Natural killer cell treated with Interleukin-12 subunit alpha and Interleukin-12 subunit beta and Interleukin-15 and Interleukin-18, amount 100 ng/mL, for 72 hours (primary cell): ENCODE measurements at regions not wholly inside any gene's neighbourhood (a gene's known extent, or its start where the extent isn't known, plus 50 kb on each side); places are given as distances from the start of the nearest gene placed in this dataset.

Experiments
- ATAC-seq, 2 donors: fragments of 150-1000 bp; cut with Tn5 transposase in 1 of 2; sonication (Bioruptor Pico), chemical (Tn5 transposase) in 1 of 2; 2 replicates each; pipeline ENCODE4 v1.10.0; 2021
- DNase-seq: peaks from one replicate; pipeline ENCODE4 v3.0.0; 2022; ENCODE audit warnings: low spot score
- H3K27ac Mint-ChIP-seq, 2 donors: 1 replicate in 1 of 2; 2 replicates in 1 of 2; pipeline ENCODE4 v1.8.0; 2022; ENCODE audit warnings: mixed read lengths in 2 of 2, mild to moderate bottlenecking in 1 of 2, moderate library complexity in 1 of 2
- H3K27me3 Mint-ChIP-seq, 2 donors: 1 replicate in 1 of 2; 2 replicates in 1 of 2; pipeline ENCODE4 v1.8.0; 2022; ENCODE audit warnings: mixed read lengths in 2 of 2
- H3K36me3 Mint-ChIP-seq: one replicate; pipeline ENCODE4 v1.8.0; 2022; ENCODE audit warnings: mixed read lengths
- H3K4me1 Mint-ChIP-seq, 2 donors: 1 replicate in 1 of 2; 2 replicates in 1 of 2; pipeline ENCODE4 v1.8.0; 2022; ENCODE audit warnings: low read depth in 2 of 2, mixed read lengths in 2 of 2, mild to moderate bottlenecking in 1 of 2
- H3K4me3 Mint-ChIP-seq: one replicate; pipeline ENCODE4 v1.8.0; 2022; ENCODE audit warnings: mixed read lengths
- H3K9me3 Mint-ChIP-seq: 2 replicates; pipeline ENCODE4 v1.8.0; 2022; ENCODE audit warnings: mixed read lengths

DNA sequence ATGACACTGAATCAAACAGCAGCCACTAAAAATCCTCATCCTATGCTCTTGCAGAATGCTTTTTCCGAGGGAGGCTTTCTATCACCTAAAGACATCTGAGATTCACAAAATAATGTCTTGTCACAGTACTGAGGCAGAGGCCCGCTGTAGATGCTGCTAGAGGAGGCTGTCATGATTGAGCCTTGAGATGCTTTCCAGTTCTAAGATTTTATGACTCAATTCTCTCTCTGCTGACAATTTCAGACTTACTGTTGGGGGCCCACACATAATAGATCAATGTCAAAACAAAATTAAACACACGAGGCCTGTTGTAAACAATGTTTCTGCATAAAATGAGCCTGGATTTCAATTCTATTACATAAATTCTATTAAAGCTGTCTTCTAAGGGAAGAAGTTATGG lies 132.7 kb upstream of the ARL4C start:
- no peak for ATAC-seq
- H3K27me3 Mint-ChIP-seq: peaks cover 17 to 30% of the 10 kb centered on the region in 2 donors
- no peaks in the 10 kb centered on the region for H3K36me3 Mint-ChIP-seq
- H3K27ac Mint-ChIP-seq: no peak overlapping the region
- no peaks in the 10 kb centered on the region for H3K4me1 Mint-ChIP-seq
- DNase-seq: no peak
- H3K9me3 Mint-ChIP-seq: no peaks in the 10 kb centered on the region
- H3K4me3 Mint-ChIP-seq: no peak overlapping the region

- no peaks in the 10 kb centered on the region for H3K4me1 Mint-ChIP-seq
- no peak overlapping the region for H3K27ac Mint-ChIP-seq
- ATAC-seq (no peak), DNase-seq (no peak)
- no peaks in the 10 kb centered on the region for H3K9me3 Mint-ChIP-seq
- H3K27me3 Mint-ChIP-seq: peaks cover 17 to 30% of the 10 kb centered on the region in 2 donors
- H3K36me3 Mint-ChIP-seq: no peaks in the 10 kb centered on the region
- no peak overlapping the region for H3K4me3 Mint-ChIP-seq
These were observed 132.1 kb upstream of the ARL4C start for GRCh38 chr2:234628953-234629352.

DNA sequence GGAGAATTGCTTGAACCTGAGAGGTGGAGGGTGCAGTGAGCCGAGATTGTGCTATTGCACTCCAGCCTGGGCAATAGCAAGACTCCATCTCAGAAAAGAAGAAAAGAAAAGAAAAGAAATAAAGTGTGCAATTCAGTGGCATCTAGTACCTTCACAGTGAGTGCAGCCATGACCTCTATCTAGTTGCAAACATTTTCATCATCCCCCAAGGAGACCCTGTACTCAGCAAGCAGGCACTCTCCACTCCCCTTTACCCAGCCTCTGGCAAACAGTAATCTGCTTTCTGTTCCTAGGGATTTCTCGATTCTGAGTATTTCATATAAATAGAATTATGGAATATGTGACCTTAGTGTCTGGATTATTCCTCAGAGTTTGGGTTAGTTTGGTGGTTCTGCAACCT lies 130.4 kb upstream of the ARL4C start:
- Mint-ChIP-seq H3K4me1 (no peaks in the 10 kb centered on the region), H3K4me3 (no peak overlapping the region), H3K27ac (no peak overlapping the region), H3K36me3 (no peaks in the 10 kb centered on the region), H3K27me3 (peaks cover 12 to 24% of the 10 kb centered on the region in 2 donors), H3K9me3 (no peaks in the 10 kb centered on the region)
- DNase-seq (no peak), ATAC-seq (no peak)

DNA sequence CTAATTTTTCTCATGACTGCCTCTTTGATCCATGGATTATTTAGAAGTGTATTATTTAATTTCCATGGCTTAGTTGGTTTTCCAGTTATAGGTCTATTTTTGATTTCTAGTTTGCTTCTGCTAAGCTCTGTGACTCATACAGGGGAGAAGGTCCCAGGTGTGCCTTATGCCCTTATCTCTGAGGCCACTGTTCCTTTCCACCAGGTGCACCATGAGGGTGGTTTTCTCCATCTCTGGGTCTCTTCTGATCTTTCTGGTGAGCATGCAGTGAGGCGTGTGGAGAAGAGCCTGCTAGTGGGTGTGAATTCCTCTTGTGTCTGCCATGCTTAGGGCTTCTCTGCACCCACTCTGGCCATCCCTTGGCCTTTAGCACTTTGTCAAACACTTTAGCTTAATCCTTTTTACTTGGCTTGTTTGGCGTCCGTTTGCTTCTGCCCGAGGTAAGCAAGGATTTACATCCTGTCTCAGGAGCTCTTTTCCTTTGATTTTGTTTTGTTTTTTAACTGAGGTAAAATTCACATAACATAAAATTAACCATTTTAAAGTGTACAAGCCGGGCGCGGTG lies 129.8 kb upstream of the ARL4C start:
- ATAC-seq (no peak), DNase-seq (no peak)
- H3K4me1 Mint-ChIP-seq: no peaks in the 10 kb centered on the region
- no peak overlapping the region for H3K27ac Mint-ChIP-seq
- no peak overlapping the region for H3K4me3 Mint-ChIP-seq
- peaks cover 11 to 24% of the 10 kb centered on the region in 2 donors for H3K27me3 Mint-ChIP-seq
- H3K36me3 Mint-ChIP-seq: no peaks in the 10 kb centered on the region
- no peaks in the 10 kb centered on the region for H3K9me3 Mint-ChIP-seq

- Mint-ChIP-seq H3K36me3 (no peaks in the 10 kb centered on the region), H3K9me3 (no peaks in the 10 kb centered on the region), H3K4me1 (peaks cover 0 to 3% of the 10 kb centered on the region in 2 donors), H3K4me3 (no peak overlapping the region), H3K27me3 (peaks cover 11 to 24% of the 10 kb centered on the region in 2 donors), H3K27ac (no peak overlapping the region)
- ATAC-seq (peak in 1 of 2 donors; percentile 24), DNase-seq (no peak)
These were observed 128.9 kb upstream of the ARL4C start for GRCh38 chr2:234625626-234626250.

DNA sequence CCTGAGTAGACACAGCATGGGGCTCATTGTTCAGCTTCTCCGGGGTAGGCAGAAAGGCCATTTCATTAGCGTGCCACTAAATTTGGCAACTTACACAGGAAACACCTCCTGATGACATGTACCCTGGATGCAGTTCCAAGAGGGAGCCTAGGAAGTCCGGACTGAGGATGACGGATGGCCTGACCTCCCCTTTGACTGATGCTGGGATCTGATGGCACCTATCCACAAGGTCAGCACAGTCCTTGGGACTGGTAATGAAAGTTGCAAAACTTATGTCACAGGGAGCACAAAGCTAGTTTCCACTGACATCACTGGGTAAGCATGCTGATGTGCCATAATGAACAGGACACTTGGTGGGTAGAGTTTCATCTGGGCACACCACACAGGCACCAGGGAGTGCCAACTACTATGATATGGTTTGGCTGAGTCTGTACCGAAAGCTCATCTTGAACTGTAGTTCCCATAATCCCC lies 126.7 kb upstream of the ARL4C start:
- no peak overlapping the region for H3K4me3 Mint-ChIP-seq
- no peaks in the 10 kb centered on the region for H3K36me3 Mint-ChIP-seq
- no peaks in the 10 kb centered on the region for H3K9me3 Mint-ChIP-seq
- ATAC-seq (peak in 1 of 2 donors; percentile 28), DNase-seq (no peak)
- no peak overlapping the region for H3K27ac Mint-ChIP-seq
- H3K4me1 Mint-ChIP-seq: peaks cover 9 to 13% of the 10 kb centered on the region in 2 donors
- peaks cover 9 to 16% of the 10 kb centered on the region in 2 donors for H3K27me3 Mint-ChIP-seq

GRCh38 chr2:234621120-234621519 lies 124.2 kb upstream of the ARL4C start:
- Mint-ChIP-seq H3K4me1 (peaks cover 9 to 13% of the 10 kb centered on the region in 2 donors), H3K36me3 (no peaks in the 10 kb centered on the region), H3K27ac (no peak overlapping the region), H3K4me3 (no peak overlapping the region), H3K27me3 (peaks cover under 1 to 8% of the 10 kb centered on the region in 2 donors), H3K9me3 (no peaks in the 10 kb centered on the region)
- ATAC-seq (no peak), DNase-seq (no peak)

GRCh38 chr2:234620018-234620417 lies 123.1 kb upstream of the ARL4C start:
- H3K9me3 Mint-ChIP-seq: no peaks in the 10 kb centered on the region
- no peaks in the 10 kb centered on the region for H3K36me3 Mint-ChIP-seq
- peaks cover 9 to 13% of the 10 kb centered on the region in 2 donors for H3K4me1 Mint-ChIP-seq
- no peak overlapping the region for H3K27ac Mint-ChIP-seq
- H3K27me3 Mint-ChIP-seq: peaks cover 3 to 12% of the 10 kb centered on the region in 2 donors
- DNase-seq (no peak), ATAC-seq (peak in 1 of 2 donors; percentile 61)
- peak overlapping the region; percentile 18 for H3K4me3 Mint-ChIP-seq

- Mint-ChIP-seq H3K27me3 (peaks cover 18 to 29% of the 10 kb centered on the region in 2 donors), H3K4me3 (no peak overlapping the region), H3K27ac (no peak overlapping the region), H3K9me3 (no peaks in the 10 kb centered on the region), H3K4me1 (peaks cover 9 to 10% of the 10 kb centered on the region in 2 donors), H3K36me3 (peaks cover 6% of the 10 kb centered on the region)
- DNase-seq (no peak), ATAC-seq (no peak)
These were observed 118.9 kb upstream of the ARL4C start for GRCh38 chr2:234615643-234616356.

GRCh38 chr2:234611209-234611608 lies 114.3 kb upstream of the ARL4C start:
- ATAC-seq: no peak
- Mint-ChIP-seq H3K36me3 (peaks cover 6% of the 10 kb centered on the region), H3K27me3 (peaks cover 22 to 43% of the 10 kb centered on the region in 2 donors), H3K9me3 (no peaks in the 10 kb centered on the region), H3K27ac (no peak overlapping the region), H3K4me1 (no peaks in the 10 kb centered on the region), H3K4me3 (no peak overlapping the region)
- no peak for DNase-seq

GRCh38 chr2:234608946-234609345 lies 112.1 kb upstream of the ARL4C start:
- no peaks in the 10 kb centered on the region for H3K4me1 Mint-ChIP-seq
- ATAC-seq: no peak
- peaks cover 6% of the 10 kb centered on the region for H3K36me3 Mint-ChIP-seq
- DNase-seq: no peak
- H3K27ac Mint-ChIP-seq: no peak overlapping the region
- H3K4me3 Mint-ChIP-seq: no peak overlapping the region
- H3K9me3 Mint-ChIP-seq: no peaks in the 10 kb centered on the region
- peaks cover 24 to 46% of the 10 kb centered on the region in 2 donors for H3K27me3 Mint-ChIP-seq

- H3K9me3 Mint-ChIP-seq: no peaks in the 10 kb centered on the region
These were observed 110.8 kb upstream of the ARL4C start for GRCh38 chr2:234607691-234608090.

GRCh38 chr2:234606896-234607295 lies 110.0 kb upstream of the ARL4C start:
- Mint-ChIP-seq H3K36me3 (peaks cover 2% of the 10 kb centered on the region), H3K4me3 (no peak overlapping the region), H3K27ac (no peak overlapping the region), H3K4me1 (no peaks in the 10 kb centered on the region), H3K9me3 (no peaks in the 10 kb centered on the region), H3K27me3 (peaks cover 23 to 41% of the 10 kb centered on the region in 2 donors)
- no peak for DNase-seq
- ATAC-seq: no peak

More at GRCh38 chr2:234607691-234608090, 110.8 kb upstream of the ARL4C start:
- ATAC-seq (no peak), DNase-seq (no peak)
- Mint-ChIP-seq H3K27me3 (peaks cover 27 to 48% of the 10 kb centered on the region in 2 donors), H3K4me3 (no peak overlapping the region), H3K27ac (no peak overlapping the region), H3K4me1 (no peaks in the 10 kb centered on the region), H3K36me3 (peaks cover 6% of the 10 kb centered on the region)

DNA sequence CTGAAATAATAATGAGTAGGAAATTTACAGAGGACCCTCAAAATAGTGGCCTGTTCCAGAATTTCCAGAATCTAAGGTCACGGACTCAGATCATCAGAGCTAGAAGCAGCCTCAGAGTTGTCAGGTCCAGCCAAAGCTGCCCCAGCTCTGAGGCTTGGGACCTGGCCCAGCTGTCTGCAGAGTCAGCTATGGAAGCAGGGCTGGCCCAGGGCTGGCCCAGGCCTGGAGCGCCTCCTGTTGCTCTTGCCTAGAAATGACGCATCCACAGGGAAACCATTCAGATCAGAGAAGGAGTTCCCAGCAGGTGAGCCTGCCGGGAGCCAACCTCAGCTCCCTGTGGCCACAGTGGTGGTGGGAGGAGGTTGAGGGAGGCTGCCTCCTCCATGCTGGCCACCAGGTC lies 106.7 kb upstream of the ARL4C start:
- H3K36me3 Mint-ChIP-seq: no peaks in the 10 kb centered on the region
- no peak overlapping the region for H3K4me3 Mint-ChIP-seq
- H3K27me3 Mint-ChIP-seq: peaks cover 27 to 30% of the 10 kb centered on the region in 2 donors
- no peak overlapping the region for H3K27ac Mint-ChIP-seq
- ATAC-seq (peak in 1 of 2 donors; percentile 9), DNase-seq (no peak)
- H3K4me1 Mint-ChIP-seq: no peaks in the 10 kb centered on the region
- no peaks in the 10 kb centered on the region for H3K9me3 Mint-ChIP-seq
